Hippocampal formation (tissue), 2 donors: ENCODE measurements at regions not wholly inside any gene's neighbourhood (a gene's known extent, or its start where the extent isn't known, plus 50 kb on each side); places are given as distances from the start of the nearest gene placed in this dataset.

ENCODE experiments used
- DNase-seq, 2 donors: peaks; one replicate each; lab custom pipeline; 2025; lab: John Stamatoyannopoulos, UW

GRCh38 chr15:70279096-70279495 lies 181.4 kb upstream of the TLE3 start:
- no peak for DNase-seq

- DNase-seq = no peak
Measured at GRCh38 chr15:70278644-70279043, 180.9 kb upstream of the TLE3 start.

GRCh38 chr15:70277556-70277955 lies 179.8 kb upstream of the TLE3 start:
- DNase-seq = no peak

GRCh38 chr15:70276401-70276800 lies 178.7 kb upstream of the TLE3 start:
- DNase-seq = no peak

- no peak for DNase-seq
Measured at GRCh38 chr15:70275461-70276138, 177.9 kb upstream of the TLE3 start.

GRCh38 chr15:70274908-70275307 lies 177.2 kb upstream of the TLE3 start:
- no peak for DNase-seq

- no peak for DNase-seq
Measured at GRCh38 chr15:70274255-70274880, 176.7 kb upstream of the TLE3 start.

- DNase-seq = no peak
Measured at GRCh38 chr15:70273808-70274207, 176.1 kb upstream of the TLE3 start.

GRCh38 chr15:70272565-70273355 lies 175.0 kb upstream of the TLE3 start:
- no peak for DNase-seq

GRCh38 chr15:70271422-70272088 lies 173.8 kb upstream of the TLE3 start:
- DNase-seq = no peak

- no peak for DNase-seq
Measured at GRCh38 chr15:70270752-70271111, 173.0 kb upstream of the TLE3 start.

GRCh38 chr15:70269991-70270751 lies 172.5 kb upstream of the TLE3 start:
- DNase-seq = no peak

- DNase-seq = no peak
Measured at GRCh38 chr15:70269311-70269911, 171.7 kb upstream of the TLE3 start.

GRCh38 chr15:70268698-70269251 lies 171.1 kb upstream of the TLE3 start:
- no peak for DNase-seq

GRCh38 chr15:70267879-70268278 lies 170.2 kb upstream of the TLE3 start:
- no peak for DNase-seq

GRCh38 chr15:70267306-70267705 lies 169.6 kb upstream of the TLE3 start:
- DNase-seq = no peak

GRCh38 chr15:70266412-70267121 lies 168.8 kb upstream of the TLE3 start:
- peak in 1 of 2 donors; percentile 61 for DNase-seq

- no peak for DNase-seq
Measured at GRCh38 chr15:70265986-70266385, 168.3 kb upstream of the TLE3 start.

GRCh38 chr15:70265466-70265978 lies 167.8 kb upstream of the TLE3 start:
- DNase-seq = no peak
